HL-60 (cell line): ENCODE measurements at regions not wholly inside any gene's neighbourhood (a gene's known extent, or its start where the extent isn't known, plus 50 kb on each side); places are given as distances from the start of the nearest gene placed in this dataset.

Source experiments
- DNase-seq, 2 experiments: peaks; one replicate each; pipeline ENCODE4 v3.0.0-alpha.2; 2010 to 2020; ENCODE audit warnings: low read depth in 1 of 2, low spot score in 1 of 2
- H3K27ac ChIP-seq: fragments of 250-450 bp; sonication (Bioruptor Pico); replicated peaks from 2 replicates; pipeline ENCODE4 v1.5.1; 2020; ENCODE audit warnings: mild to moderate bottlenecking, moderate library complexity
- H3K27me3 ChIP-seq: fragments of 250-450 bp; sonication (Bioruptor Pico); 2 replicates; pipeline ENCODE4 v1.5.1; 2021; ENCODE audit warnings: mild to moderate bottlenecking, moderate library complexity; ENCODE audit not compliant: insufficient read depth, poor library complexity, severe bottlenecking
- H3K4me3 ChIP-seq: replicated peaks from 2 replicates; pipeline ENCODE4 v1.5.1; 2011; ENCODE audit warnings: mild to moderate bottlenecking, control low read depth, low read length; ENCODE audit not compliant: insufficient read depth
- GABPA ChIP-seq: IDR thresholded peaks from 2 replicates; pipeline ENCODE4 v1.6.1; 2012; ENCODE audit warnings: low read depth
- POLR2AphosphoS5 ChIP-seq: IDR thresholded peaks from 2 replicates; pipeline ENCODE4 v1.6.1; 2012; ENCODE audit warnings: low read depth
- SPI1 ChIP-seq: IDR thresholded peaks from 2 replicates; pipeline ENCODE4 v1.6.1; 2012; ENCODE audit warnings: low read depth, mild to moderate bottlenecking, borderline replicate concordance
- TF ChIP-seq, protein P1 (sequence below): IDR thresholded peaks from one replicate; pipeline ENCODE4 v1.5.1; 2011; ENCODE audit warnings: low read length, control low read depth, inconsistent platforms; ENCODE audit not compliant: insufficient read depth
- TF ChIP-seq, protein P2 (sequence below): IDR thresholded peaks from 2 replicates; pipeline ENCODE4 v1.6.1; 2012; ENCODE audit warnings: low read depth; ENCODE audit not compliant: insufficient replicate concordance

- Histone ChIP-seq H3K4me3 (peak overlapping the region; percentile 49), H3K27me3 (no peaks in the 10 kb centered on the region), H3K27ac (peak overlapping the region; percentile 95)
- DNase-seq: peak; percentile 98 to 99
- TF ChIP-seq POLR2AphosphoS5: peak; percentile 99
- peak; percentile 42 for TF ChIP-seq GABPA
- TF ChIP-seq SPI1: no peak
Observed at GRCh38 chr6:26285143-26286134, 79.6 kb upstream of the BTN3A2 start.

GRCh38 chr6:26286168-26286877, 78.7 kb upstream of the BTN3A2 start:
- Histone ChIP-seq H3K27ac (peak overlapping the region; percentile 95), H3K27me3 (no peaks in the 10 kb centered on the region), H3K4me3 (peak overlapping the region; percentile 49)
- DNase-seq: peak; percentile 55 to 57
- TF ChIP-seq, protein P1, sequence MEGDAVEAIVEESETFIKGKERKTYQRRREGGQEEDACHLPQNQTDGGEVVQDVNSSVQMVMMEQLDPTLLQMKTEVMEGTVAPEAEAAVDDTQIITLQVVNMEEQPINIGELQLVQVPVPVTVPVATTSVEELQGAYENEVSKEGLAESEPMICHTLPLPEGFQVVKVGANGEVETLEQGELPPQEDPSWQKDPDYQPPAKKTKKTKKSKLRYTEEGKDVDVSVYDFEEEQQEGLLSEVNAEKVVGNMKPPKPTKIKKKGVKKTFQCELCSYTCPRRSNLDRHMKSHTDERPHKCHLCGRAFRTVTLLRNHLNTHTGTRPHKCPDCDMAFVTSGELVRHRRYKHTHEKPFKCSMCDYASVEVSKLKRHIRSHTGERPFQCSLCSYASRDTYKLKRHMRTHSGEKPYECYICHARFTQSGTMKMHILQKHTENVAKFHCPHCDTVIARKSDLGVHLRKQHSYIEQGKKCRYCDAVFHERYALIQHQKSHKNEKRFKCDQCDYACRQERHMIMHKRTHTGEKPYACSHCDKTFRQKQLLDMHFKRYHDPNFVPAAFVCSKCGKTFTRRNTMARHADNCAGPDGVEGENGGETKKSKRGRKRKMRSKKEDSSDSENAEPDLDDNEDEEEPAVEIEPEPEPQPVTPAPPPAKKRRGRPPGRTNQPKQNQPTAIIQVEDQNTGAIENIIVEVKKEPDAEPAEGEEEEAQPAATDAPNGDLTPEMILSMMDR: no peak
- TF ChIP-seq, protein P2, sequence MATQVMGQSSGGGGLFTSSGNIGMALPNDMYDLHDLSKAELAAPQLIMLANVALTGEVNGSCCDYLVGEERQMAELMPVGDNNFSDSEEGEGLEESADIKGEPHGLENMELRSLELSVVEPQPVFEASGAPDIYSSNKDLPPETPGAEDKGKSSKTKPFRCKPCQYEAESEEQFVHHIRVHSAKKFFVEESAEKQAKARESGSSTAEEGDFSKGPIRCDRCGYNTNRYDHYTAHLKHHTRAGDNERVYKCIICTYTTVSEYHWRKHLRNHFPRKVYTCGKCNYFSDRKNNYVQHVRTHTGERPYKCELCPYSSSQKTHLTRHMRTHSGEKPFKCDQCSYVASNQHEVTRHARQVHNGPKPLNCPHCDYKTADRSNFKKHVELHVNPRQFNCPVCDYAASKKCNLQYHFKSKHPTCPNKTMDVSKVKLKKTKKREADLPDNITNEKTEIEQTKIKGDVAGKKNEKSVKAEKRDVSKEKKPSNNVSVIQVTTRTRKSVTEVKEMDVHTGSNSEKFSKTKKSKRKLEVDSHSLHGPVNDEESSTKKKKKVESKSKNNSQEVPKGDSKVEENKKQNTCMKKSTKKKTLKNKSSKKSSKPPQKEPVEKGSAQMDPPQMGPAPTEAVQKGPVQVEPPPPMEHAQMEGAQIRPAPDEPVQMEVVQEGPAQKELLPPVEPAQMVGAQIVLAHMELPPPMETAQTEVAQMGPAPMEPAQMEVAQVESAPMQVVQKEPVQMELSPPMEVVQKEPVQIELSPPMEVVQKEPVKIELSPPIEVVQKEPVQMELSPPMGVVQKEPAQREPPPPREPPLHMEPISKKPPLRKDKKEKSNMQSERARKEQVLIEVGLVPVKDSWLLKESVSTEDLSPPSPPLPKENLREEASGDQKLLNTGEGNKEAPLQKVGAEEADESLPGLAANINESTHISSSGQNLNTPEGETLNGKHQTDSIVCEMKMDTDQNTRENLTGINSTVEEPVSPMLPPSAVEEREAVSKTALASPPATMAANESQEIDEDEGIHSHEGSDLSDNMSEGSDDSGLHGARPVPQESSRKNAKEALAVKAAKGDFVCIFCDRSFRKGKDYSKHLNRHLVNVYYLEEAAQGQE: no peak
- no peak for TF ChIP-seq GABPA
- TF ChIP-seq SPI1: no peak
- TF ChIP-seq POLR2AphosphoS5: no peak

- no peak for TF ChIP-seq GABPA
- no peak for TF ChIP-seq SPI1
- TF ChIP-seq, protein P2: no peak
- TF ChIP-seq, protein P1: no peak
- TF ChIP-seq POLR2AphosphoS5: no peak
- Histone ChIP-seq H3K4me3 (no peak overlapping the region), H3K27ac (no peak overlapping the region), H3K27me3 (no peaks in the 10 kb centered on the region)
- DNase-seq: no peak
Observed at GRCh38 chr6:26288155-26288554, 76.8 kb upstream of the BTN3A2 start.

DNA sequence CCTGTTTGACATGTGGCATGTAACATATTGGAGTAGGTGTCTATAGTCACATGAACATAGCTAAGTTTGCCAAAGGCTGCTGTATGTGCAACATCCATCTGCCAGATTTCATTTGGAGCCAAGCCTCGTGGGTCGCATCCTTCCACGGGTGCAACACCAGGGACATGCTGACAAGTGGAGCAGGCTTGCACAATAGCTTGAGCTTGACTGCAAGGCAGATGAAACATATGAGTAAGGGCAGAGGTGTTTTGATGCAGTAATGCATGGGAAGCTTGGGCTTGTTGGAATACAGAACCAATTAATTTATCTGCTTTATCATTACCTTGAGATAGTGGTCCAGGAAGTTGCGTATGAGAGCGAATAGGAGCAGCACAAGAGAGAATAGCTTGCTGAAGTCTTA, 74.1 kb upstream of the BTN3A2 start:
- TF ChIP-seq POLR2AphosphoS5: no peak
- no peaks in the 10 kb centered on the region for H3K27me3 ChIP-seq
- DNase-seq: no peak
- H3K4me3 ChIP-seq: no peak overlapping the region
- H3K27ac ChIP-seq: no peak overlapping the region
